MCF 10A (cell line): ENCODE measurements at regions not wholly inside any gene's neighbourhood (a gene's known extent, or its start where the extent isn't known, plus 50 kb on each side); places are given as distances from the start of the nearest gene placed in this dataset.

Experiments used
- BruUV-seq: library from RNA; stranded (reverse); fragments of 400-500 nt; replicated peaks from 2 replicates; lab custom pipeline; 2021; lab: Mats Ljungman, UMichigan
- CTCF ChIA-PET: fragments of 300-600 bp; sonication (Branson Sonifier 250); formaldehyde crosslinking; extraction: SDS; loops from one replicate; lab custom pipeline; 2021; ENCODE audit warnings: antibody characterized with exemption, inconsistent platforms; lab: Yijun Ruan, JAX
- POLR2A ChIA-PET: fragments of 300-600, 350-650 bp; sonication (Branson Sonifier 250); formaldehyde crosslinking; extraction: SDS; loops from one replicate; lab custom pipeline; 2020; ENCODE audit warnings: antibody characterized with exemption, inconsistent platforms; lab: Yijun Ruan, JAX
- DNase-seq: peaks from one replicate; pipeline ENCODE4 v3.0.0-alpha.2; 2018; ENCODE audit not compliant: unreplicated experiment
- H3K27ac Mint-ChIP-seq: one replicate; pipeline ENCODE4 v1.8.0; 2022; ENCODE audit warnings: mild to moderate bottlenecking, low read depth, mixed read lengths; ENCODE audit not compliant: unreplicated experiment
- H3K27me3 Mint-ChIP-seq: one replicate; pipeline ENCODE4 v1.8.0; 2022; ENCODE audit warnings: mixed read lengths; ENCODE audit not compliant: insufficient read depth, unreplicated experiment
- H3K36me3 Mint-ChIP-seq: one replicate; pipeline ENCODE4 v1.8.0; 2022; ENCODE audit warnings: mild to moderate bottlenecking, moderate library complexity, mixed read lengths; ENCODE audit not compliant: insufficient read depth, unreplicated experiment
- H3K4me1 Mint-ChIP-seq: one replicate; pipeline ENCODE4 v1.8.0; 2022; ENCODE audit warnings: mixed read lengths; ENCODE audit not compliant: insufficient read depth, unreplicated experiment
- H3K4me3 Mint-ChIP-seq: one replicate; pipeline ENCODE4 v1.8.0; 2022; ENCODE audit warnings: mild to moderate bottlenecking, moderate library complexity, mixed read lengths; ENCODE audit not compliant: unreplicated experiment
- H3K9me3 Mint-ChIP-seq: one replicate; pipeline ENCODE4 v1.8.0; 2022; ENCODE audit warnings: mixed read lengths; ENCODE audit not compliant: unreplicated experiment
- intact Hi-C: fragments of 100-400 bp; cut with micrococcal nuclease; formaldehyde crosslinking; loops from 2 replicates; pipeline ENCODE4 v1.14.1; 2022
- TF ChIP-seq, protein P1 (sequence below): fragments of 200-600 bp; IDR thresholded peaks from one replicate; pipeline ENCODE4 v1.8.0; 2022; ENCODE audit warnings: antibody characterized with exemption, mild to moderate bottlenecking; ENCODE audit not compliant: unreplicated experiment

DNA sequence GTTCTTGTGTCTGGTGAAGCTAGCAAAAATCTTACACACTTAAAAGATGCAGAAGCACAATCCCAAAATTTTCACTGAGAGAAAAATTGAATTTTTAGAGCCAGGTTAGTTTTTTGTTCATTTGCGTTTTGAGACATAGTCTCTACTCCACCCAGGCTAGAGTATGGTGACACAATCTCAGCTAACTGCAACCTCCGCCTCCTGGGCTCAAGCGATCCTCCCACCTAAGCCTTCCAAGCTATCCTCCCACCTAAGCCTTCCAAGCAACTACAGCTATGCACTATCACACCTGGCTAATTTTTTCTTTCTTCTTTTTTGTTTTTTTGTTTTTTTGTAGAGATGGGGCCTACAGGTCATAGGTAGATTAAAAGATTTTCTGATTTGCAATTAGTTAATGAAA, 113.1 kb upstream of the RAB6C start:
- DNase-seq: no peak
- POLR2A ChIA-PET: interaction anchor here (0.6 kb wide), 1 partner anchor 39 kb away, joined by 3 read pairs; no protein-coding TSS in a partner anchor
- Mint-ChIP-seq H3K4me3 (no peak overlapping the region), H3K9me3 (peaks cover 6% of the 10 kb centered on the region), H3K4me1 (no peaks in the 10 kb centered on the region), H3K36me3 (no peaks in the 10 kb centered on the region), H3K27ac (no peak overlapping the region), H3K27me3 (no peaks in the 10 kb centered on the region)
- TF ChIP-seq, protein P1, sequence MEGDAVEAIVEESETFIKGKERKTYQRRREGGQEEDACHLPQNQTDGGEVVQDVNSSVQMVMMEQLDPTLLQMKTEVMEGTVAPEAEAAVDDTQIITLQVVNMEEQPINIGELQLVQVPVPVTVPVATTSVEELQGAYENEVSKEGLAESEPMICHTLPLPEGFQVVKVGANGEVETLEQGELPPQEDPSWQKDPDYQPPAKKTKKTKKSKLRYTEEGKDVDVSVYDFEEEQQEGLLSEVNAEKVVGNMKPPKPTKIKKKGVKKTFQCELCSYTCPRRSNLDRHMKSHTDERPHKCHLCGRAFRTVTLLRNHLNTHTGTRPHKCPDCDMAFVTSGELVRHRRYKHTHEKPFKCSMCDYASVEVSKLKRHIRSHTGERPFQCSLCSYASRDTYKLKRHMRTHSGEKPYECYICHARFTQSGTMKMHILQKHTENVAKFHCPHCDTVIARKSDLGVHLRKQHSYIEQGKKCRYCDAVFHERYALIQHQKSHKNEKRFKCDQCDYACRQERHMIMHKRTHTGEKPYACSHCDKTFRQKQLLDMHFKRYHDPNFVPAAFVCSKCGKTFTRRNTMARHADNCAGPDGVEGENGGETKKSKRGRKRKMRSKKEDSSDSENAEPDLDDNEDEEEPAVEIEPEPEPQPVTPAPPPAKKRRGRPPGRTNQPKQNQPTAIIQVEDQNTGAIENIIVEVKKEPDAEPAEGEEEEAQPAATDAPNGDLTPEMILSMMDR: no peak
- BruUV-seq: no TSS peak
- intact Hi-C loops: no loop called here
- CTCF ChIA-PET: interaction anchor here (0.5 to 0.6 kb wide), 2 partner anchors 727 to 1821 kb away, joined by 3 read pairs; no protein-coding TSS in a partner anchor

DNA sequence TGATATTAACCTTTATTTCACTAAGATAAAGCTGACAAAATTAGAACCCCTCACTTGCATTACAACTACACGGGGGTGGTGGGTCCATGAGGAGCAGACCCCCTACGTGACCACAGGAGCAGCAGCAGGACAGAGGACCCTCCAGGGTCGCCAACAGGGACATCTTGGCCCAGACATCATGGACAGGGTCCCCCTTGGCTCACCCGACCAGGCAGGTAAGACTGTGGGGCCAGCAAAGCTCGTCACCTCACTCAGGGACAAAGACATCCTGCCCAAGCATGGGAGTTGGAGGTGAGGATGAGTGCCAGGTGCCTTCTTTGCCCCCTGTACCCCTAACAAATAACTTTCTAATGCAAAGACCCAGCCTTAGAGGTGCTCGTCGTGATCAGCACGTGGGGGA, 111.3 kb upstream of the RAB6C start:
- POLR2A ChIA-PET: no interaction called here
- H3K27me3 Mint-ChIP-seq: no peaks in the 10 kb centered on the region
- intact Hi-C loops: no loop called here
- CTCF ChIA-PET: no interaction called here
- no peak overlapping the region for H3K27ac Mint-ChIP-seq
- H3K4me1 Mint-ChIP-seq: no peaks in the 10 kb centered on the region
- H3K9me3 Mint-ChIP-seq: no peaks in the 10 kb centered on the region
- no peaks in the 10 kb centered on the region for H3K36me3 Mint-ChIP-seq
- TF ChIP-seq, protein P1: no peak
- DNase-seq: no peak
- no peak overlapping the region for H3K4me3 Mint-ChIP-seq
- no TSS peak for BruUV-seq

DNA sequence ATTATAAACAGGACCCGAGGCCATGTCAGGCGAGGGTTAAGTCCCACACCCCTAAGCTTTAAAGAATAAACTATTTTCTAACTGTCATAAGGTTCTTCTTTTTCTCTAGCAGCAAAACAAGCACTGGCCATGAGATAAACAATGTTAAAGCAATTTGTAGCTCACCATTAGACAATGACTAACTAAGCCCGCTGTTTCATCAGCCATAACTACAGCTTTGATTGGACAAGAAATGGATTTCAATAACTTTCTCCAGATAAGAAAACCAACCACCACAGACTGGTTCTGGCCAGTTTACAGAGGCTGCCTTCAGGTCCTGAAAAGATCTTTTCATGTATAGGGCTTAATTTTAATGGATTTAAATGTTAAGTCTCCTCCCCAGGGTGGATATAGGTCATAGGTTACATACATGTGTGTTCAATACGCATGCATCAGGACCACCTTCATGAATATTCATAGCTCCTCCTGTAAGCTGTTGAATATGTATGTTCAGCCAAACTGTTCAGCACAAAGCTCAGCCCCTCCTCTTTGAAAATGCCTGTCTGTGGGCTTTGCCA, 108.7 kb upstream of the RAB6C start:
- ChIA-PET POLR2A (no interaction called here), CTCF (interaction anchor here (1.1 kb wide), 1 partner anchor 20 kb away, joined by 3 read pairs; no protein-coding TSS in a partner anchor)
- Mint-ChIP-seq H3K9me3 (no peaks in the 10 kb centered on the region), H3K36me3 (no peaks in the 10 kb centered on the region), H3K4me1 (no peaks in the 10 kb centered on the region), H3K27me3 (no peaks in the 10 kb centered on the region), H3K27ac (no peak overlapping the region), H3K4me3 (no peak overlapping the region)
- no peak for DNase-seq
- BruUV-seq: no TSS peak
- TF ChIP-seq, protein P1: no peak
- intact Hi-C loops: no loop called here

DNA sequence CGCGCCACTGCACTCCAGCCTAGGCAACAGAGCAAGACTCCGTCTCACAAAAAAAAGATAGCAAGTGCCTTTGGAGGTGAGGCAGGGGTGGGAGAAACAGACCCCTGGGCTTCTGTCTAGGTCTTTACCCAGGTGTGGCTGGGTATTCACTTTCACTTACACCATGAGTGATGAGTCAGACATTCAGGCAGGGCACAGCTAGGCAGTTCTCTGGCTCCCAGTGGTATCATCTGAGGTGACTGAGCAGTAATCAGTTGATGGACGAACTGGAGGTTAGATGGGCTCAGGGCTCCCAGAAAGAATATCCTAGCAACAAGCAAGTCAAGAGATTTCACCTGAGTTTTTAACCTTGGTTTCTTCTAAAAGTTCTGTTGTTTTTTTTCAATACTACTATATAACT, 107.0 kb upstream of the RAB6C start:
- BruUV-seq: no TSS peak
- Mint-ChIP-seq H3K27ac (no peak overlapping the region), H3K36me3 (no peaks in the 10 kb centered on the region), H3K9me3 (no peaks in the 10 kb centered on the region), H3K4me3 (no peak overlapping the region), H3K27me3 (no peaks in the 10 kb centered on the region), H3K4me1 (peaks cover 6% of the 10 kb centered on the region)
- intact Hi-C loops: no loop called here
- peak; percentile 18 for DNase-seq
- TF ChIP-seq, protein P1: no peak
- ChIA-PET CTCF (interaction anchor here (0.5 kb wide), 1 partner anchor 461 kb away, joined by 3 read pairs; no protein-coding TSS in a partner anchor), POLR2A (no interaction called here)
